ENCODE measurements at regions not wholly inside any gene's neighbourhood (a gene's known extent, or its start where the extent isn't known, plus 50 kb on each side); places are given as distances from the start of the nearest gene placed in this dataset.

GRCh38 chrX:23524467-23524866, 142.8 kb upstream of the PRDX4 start:
- CTCF ChIA-PET, result no interaction called here
- POLR2A ChIA-PET, result no interaction called here

- ChIA-PET CTCF (no interaction called here), POLR2A (no interaction called here)
These were observed 141.8 kb upstream of the PRDX4 start for GRCh38 chrX:23525531-23525930.

GRCh38 chrX:23540532-23540931, 126.8 kb upstream of the PRDX4 start:
- POLR2A ChIA-PET, result no interaction called here

GRCh38 chrX:23548164-23548563, 119.1 kb upstream of the PRDX4 start:
- POLR2A ChIA-PET, result no interaction called here
- CTCF ChIA-PET, result no interaction called here

More at GRCh38 chrX:23540532-23540931, 126.8 kb upstream of the PRDX4 start:
- CTCF ChIA-PET, result no interaction called here

- ChIA-PET POLR2A (no interaction called here), CTCF (no interaction called here)
These were observed 115.0 kb upstream of the PRDX4 start for GRCh38 chrX:23552303-23552702.

GRCh38 chrX:23554304-23554703, 113.0 kb upstream of the PRDX4 start:
- ChIA-PET CTCF (interaction anchor here (0.6 kb wide), 2 partner anchors 19 to 183 kb away, joined by 3 read pairs; no protein-coding TSS in a partner anchor), POLR2A (no interaction called here)

GRCh38 chrX:23557070-23557469, 110.2 kb upstream of the PRDX4 start:
- ChIA-PET POLR2A (no interaction called here), CTCF (no interaction called here)

GRCh38 chrX:23559975-23560374, 107.3 kb upstream of the PRDX4 start:
- ChIA-PET CTCF (no interaction called here), POLR2A (no interaction called here)

- ChIA-PET POLR2A (no interaction called here), CTCF (no interaction called here)
These were observed 96.5 kb upstream of the PRDX4 start for GRCh38 chrX:23570674-23571343.

GRCh38 chrX:23575281-23575680, 92.0 kb upstream of the PRDX4 start:
- ChIA-PET POLR2A (no interaction called here), CTCF (no interaction called here)

- ChIA-PET POLR2A (no interaction called here), CTCF (no interaction called here)
These were observed 89.2 kb upstream of the PRDX4 start for GRCh38 chrX:23578079-23578478.

- CTCF ChIA-PET, result no interaction called here
- POLR2A ChIA-PET, result no interaction called here
These were observed 77.8 kb upstream of the PRDX4 start for GRCh38 chrX:23589496-23589895.

GRCh38 chrX:23592741-23593140, 74.6 kb upstream of the PRDX4 start:
- CTCF ChIA-PET, result no interaction called here
- POLR2A ChIA-PET, result no interaction called here

GRCh38 chrX:23598575-23598974, 68.7 kb upstream of the PRDX4 start:
- POLR2A ChIA-PET, result no interaction called here
- CTCF ChIA-PET, result no interaction called here

GRCh38 chrX:23603501-23603900, 63.8 kb upstream of the PRDX4 start:
- ChIA-PET POLR2A (no interaction called here), CTCF (no interaction called here)

- POLR2A ChIA-PET, result no interaction called here
- CTCF ChIA-PET, result no interaction called here
These were observed 56.8 kb upstream of the PRDX4 start for GRCh38 chrX:23610495-23610894.

GRCh38 chrX:23612846-23613245, 54.4 kb upstream of the PRDX4 start:
- CTCF ChIA-PET, result no interaction called here
- POLR2A ChIA-PET, result no interaction called here

- CTCF ChIA-PET, result no interaction called here
- POLR2A ChIA-PET, result no interaction called here
These were observed 50.9 kb upstream of the PRDX4 start for GRCh38 chrX:23616361-23616760.
